Gastroesophageal sphincter (tissue), 4 donors: ENCODE measurements at regions not wholly inside any gene's neighbourhood (a gene's known extent, or its start where the extent isn't known, plus 50 kb on each side); places are given as distances from the start of the nearest gene placed in this dataset.

Source experiments
- ATAC-seq: fragments of 150-250 bp; one replicate; pipeline ENCODE4 v1.9.1; 2016; ENCODE audit warnings: mild to moderate bottlenecking, moderate library complexity
- H3K27ac ChIP-seq, 4 donors: fragments of 200-600 bp; sonication (generic) in 3 of 4; 1 replicate in 3 of 4; 2 replicates in 1 of 4; pipeline ENCODE4 v1.5.1; 2016 to 2019
- H3K27me3 ChIP-seq: fragments of 200-600 bp; sonication (generic); one replicate; pipeline ENCODE4 v1.5.1; 2019
- H3K36me3 ChIP-seq, 2 donors: fragments of 200-600 bp; sonication (generic); one replicate each; pipeline ENCODE4 v1.5.1; 2019; ENCODE audit warnings: control low read depth in 1 of 2
- H3K4me1 ChIP-seq, 3 donors: fragments of 200-600 bp; sonication (generic); 1 replicate in 2 of 3; 2 replicates in 1 of 3; pipeline ENCODE4 v1.5.1; 2016 to 2019; ENCODE audit warnings: control low read depth in 2 of 3
- H3K4me3 ChIP-seq, 2 donors: fragments of 200-600 bp; sonication (generic); one replicate each; pipeline ENCODE4 v1.5.1; 2019; ENCODE audit warnings: mild to moderate bottlenecking in 1 of 2, moderate library complexity in 1 of 2
- H3K9me3 ChIP-seq, 3 donors: fragments of 200-600 bp; sonication (generic); one replicate each; pipeline ENCODE4 v1.5.1; 2017 to 2019; ENCODE audit warnings: control low read depth in 2 of 3
- CTCF ChIP-seq, 4 experiments: fragments of 200-600 bp in 2 of 4; fragments of 450-650 bp in 2 of 4; sonication (generic) in 1 of 4; IDR thresholded peaks; one replicate each; pipeline ENCODE4 v1.5.1; 2017 to 2019; ENCODE audit warnings: antibody characterized with exemption in 4 of 4, mild to moderate bottlenecking in 2 of 4, moderate library complexity in 2 of 4
- EP300 ChIP-seq: sonication (generic); formaldehyde crosslinking; IDR thresholded peaks from one replicate; pipeline ENCODE4 v1.6.1; 2017; ENCODE audit warnings: antibody characterized with exemption, mild to moderate bottlenecking
- POLR2A ChIP-seq, 2 donors: fragments of 450-650 bp; IDR thresholded peaks; one replicate each; pipeline ENCODE4 v1.6.1; 2017; ENCODE audit warnings: antibody characterized with exemption in 2 of 2, mild to moderate bottlenecking in 2 of 2, moderate library complexity in 1 of 2
- POLR2AphosphoS5 ChIP-seq: sonication (generic); formaldehyde crosslinking; IDR thresholded peaks from one replicate; pipeline ENCODE4 v1.6.1; 2017; ENCODE audit warnings: antibody characterized with exemption
- WGBS, 2 donors: methylation state at CpG; one replicate each; pipeline ENCODE4 v1.1.5; 2018; ENCODE audit warnings: low coverage in 1 of 2; 5-methylcytosine and 5-hydroxymethylcytosine counted together

- TF ChIP-seq CTCF (IDR thresholded peaks at IDR 0.05) (no peak), POLR2AphosphoS5 (no peak), POLR2A (IDR thresholded peaks at IDR 0.05) (no peak), EP300 (no peak)
- Histone ChIP-seq H3K36me3 (no peaks in the 10 kb centered on the region), H3K27ac (no peak overlapping the region), H3K4me3 (no peak overlapping the region), H3K27me3 (no peaks in the 10 kb centered on the region), H3K4me1 (no peaks in the 10 kb centered on the region), H3K9me3 (no peaks in the 10 kb centered on the region)
- WGBS, 2 donors, result 84% methylated on average over 8 of the region's 8 CpGs; no CpG with 5 or more reads in 1 of the 2 donors
- no peak for ATAC-seq
Measured at GRCh38 chr5:124557761-124558160, 188.7 kb downstream of the ZNF608 start.

- Histone ChIP-seq H3K4me3 (no peak overlapping the region), H3K9me3 (no peaks in the 10 kb centered on the region), H3K27me3 (no peaks in the 10 kb centered on the region), H3K27ac (no peak overlapping the region), H3K4me1 (no peaks in the 10 kb centered on the region), H3K36me3 (no peaks in the 10 kb centered on the region)
- no peak for ATAC-seq
- 80% methylated on average over 2 of the region's 2 CpGs; no CpG with 5 or more reads in 1 of the 2 donors for WGBS, 2 donors
- TF ChIP-seq POLR2AphosphoS5, result no peak
- no peak for TF ChIP-seq CTCF (IDR thresholded peaks at IDR 0.05)
- TF ChIP-seq EP300, result no peak
- no peak for TF ChIP-seq POLR2A (IDR thresholded peaks at IDR 0.05)
Measured at GRCh38 chr5:124554746-124555578, 191.5 kb downstream of the ZNF608 start.

- no peak for ATAC-seq
- no peaks in the 10 kb centered on the region for H3K27me3 ChIP-seq
- H3K4me3 ChIP-seq, result no peak overlapping the region
- H3K36me3 ChIP-seq, result no peaks in the 10 kb centered on the region
- TF ChIP-seq POLR2A (IDR thresholded peaks at IDR 0.05) (no peak), CTCF (IDR thresholded peaks at IDR 0.05) (no peak), EP300 (no peak), POLR2AphosphoS5 (no peak)
- H3K9me3 ChIP-seq, result no peaks in the 10 kb centered on the region
- no peaks in the 10 kb centered on the region for H3K4me1 ChIP-seq
- no peak overlapping the region for H3K27ac ChIP-seq
- 93 to 100% methylated on average over 2 of the region's 2 CpGs for WGBS, 2 donors
Measured at GRCh38 chr5:124553911-124554310, 192.5 kb downstream of the ZNF608 start.

DNA sequence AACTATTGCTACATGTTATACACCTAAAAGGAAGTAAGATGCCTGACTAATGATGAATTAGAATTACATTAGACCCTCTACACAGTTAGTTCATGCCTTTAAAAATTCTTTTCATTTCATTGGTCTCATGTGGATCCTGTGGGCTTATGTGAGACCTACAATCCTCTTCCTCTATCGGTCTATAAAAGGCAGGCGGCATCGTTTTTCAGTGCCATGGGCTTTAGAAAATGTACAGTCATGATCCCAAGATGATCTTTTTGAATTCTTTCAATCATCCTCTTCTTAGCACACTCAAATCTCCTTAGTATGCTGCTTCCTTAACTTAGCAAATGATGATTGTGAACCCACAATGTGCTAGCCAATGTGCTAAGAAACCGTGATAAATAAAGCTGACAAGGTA, 193.9 kb downstream of the ZNF608 start:
- H3K36me3 ChIP-seq, result no peaks in the 10 kb centered on the region
- ATAC-seq, result no peak
- H3K27ac ChIP-seq, result no peak overlapping the region
- H3K4me1 ChIP-seq, result no peaks in the 10 kb centered on the region
- H3K4me3 ChIP-seq, result no peak overlapping the region
- H3K27me3 ChIP-seq, result no peaks in the 10 kb centered on the region
- TF ChIP-seq POLR2A (IDR thresholded peaks at IDR 0.05), result no peak
- TF ChIP-seq POLR2AphosphoS5, result no peak
- no peak for TF ChIP-seq EP300
- TF ChIP-seq CTCF (IDR thresholded peaks at IDR 0.05), result no peak
- H3K9me3 ChIP-seq, result no peaks in the 10 kb centered on the region
- WGBS, 2 donors, result 93 to 94% methylated on average over 4 of the region's 4 CpGs

GRCh38 chr5:124551939-124552279, 194.5 kb downstream of the ZNF608 start:
- no peak overlapping the region for H3K4me3 ChIP-seq
- TF ChIP-seq POLR2A (IDR thresholded peaks at IDR 0.05) (no peak), CTCF (IDR thresholded peaks at IDR 0.05) (no peak), POLR2AphosphoS5 (no peak), EP300 (no peak)
- ATAC-seq, result no peak
- H3K9me3 ChIP-seq, result no peaks in the 10 kb centered on the region
- H3K27me3 ChIP-seq, result no peaks in the 10 kb centered on the region
- no peaks in the 10 kb centered on the region for H3K36me3 ChIP-seq
- no peaks in the 10 kb centered on the region for H3K4me1 ChIP-seq
- no peak overlapping the region for H3K27ac ChIP-seq
